HG03354 (cell line): ENCODE measurements at regions not wholly inside any gene's neighbourhood (a gene's known extent, or its start where the extent isn't known, plus 50 kb on each side); places are given as distances from the start of the nearest gene placed in this dataset.

ENCODE experiments used
- ATAC-seq: cut with Tn5 transposase; IDR thresholded peaks from one replicate; pipeline ENCODE4 v1.9.1; 2021; ENCODE audit warnings: mild to moderate bottlenecking; ENCODE audit not compliant: unreplicated experiment, poor library complexity, severe bottlenecking

DNA sequence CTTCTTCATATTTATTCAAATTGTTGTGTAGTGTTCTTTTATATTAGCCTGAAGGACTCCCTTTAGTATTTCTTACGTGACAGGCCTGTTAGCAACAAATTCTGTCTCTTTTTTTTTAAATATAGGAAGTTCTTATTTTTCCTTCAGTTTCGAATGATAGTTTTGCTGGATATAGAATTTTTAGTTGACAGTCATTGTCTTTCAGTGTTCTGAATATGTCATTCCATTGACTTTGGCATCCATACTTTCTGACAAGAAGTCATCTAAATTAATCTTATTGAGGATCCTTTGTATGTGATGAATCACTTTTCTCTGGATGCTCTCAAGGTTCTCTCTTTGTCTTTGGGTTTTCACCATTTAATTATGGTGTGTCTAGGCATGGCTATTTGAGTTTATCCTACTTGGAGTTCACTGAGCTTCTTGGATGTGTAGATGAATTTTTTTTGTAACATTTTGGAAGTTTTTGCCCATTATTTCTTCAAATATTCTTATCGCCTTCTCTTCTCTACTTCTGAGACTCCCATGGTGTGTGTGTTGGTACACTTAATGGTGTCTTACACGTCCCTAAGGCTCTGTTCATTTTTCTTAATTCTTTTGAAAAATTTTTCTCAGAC is 82.5 kb upstream of the GTSF1L start:
- no peak for ATAC-seq

DNA sequence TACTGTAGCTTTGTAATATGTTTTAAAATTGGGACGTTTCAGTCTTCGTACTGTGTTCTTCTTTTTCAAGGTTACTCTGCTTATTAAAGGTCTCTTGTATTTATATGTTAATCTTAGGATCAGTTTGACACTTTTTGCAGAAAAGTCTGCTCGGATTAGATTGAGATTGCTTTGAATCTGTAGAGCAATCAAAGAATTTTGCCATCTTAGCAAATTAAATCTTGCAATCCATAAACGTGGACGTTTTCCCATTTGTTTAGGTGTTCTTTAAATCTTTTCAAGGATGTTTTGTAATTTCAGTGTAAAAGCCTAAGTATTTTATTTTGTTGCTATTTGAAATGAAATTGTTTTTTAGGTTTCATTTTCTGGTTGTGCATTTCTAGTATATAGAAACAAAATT is 78.0 kb upstream of the GTSF1L start:
- no peak for ATAC-seq

- ATAC-seq = no peak
Measured at GRCh38 chr20:43803276-43803675, 76.5 kb upstream of the GTSF1L start.

DNA sequence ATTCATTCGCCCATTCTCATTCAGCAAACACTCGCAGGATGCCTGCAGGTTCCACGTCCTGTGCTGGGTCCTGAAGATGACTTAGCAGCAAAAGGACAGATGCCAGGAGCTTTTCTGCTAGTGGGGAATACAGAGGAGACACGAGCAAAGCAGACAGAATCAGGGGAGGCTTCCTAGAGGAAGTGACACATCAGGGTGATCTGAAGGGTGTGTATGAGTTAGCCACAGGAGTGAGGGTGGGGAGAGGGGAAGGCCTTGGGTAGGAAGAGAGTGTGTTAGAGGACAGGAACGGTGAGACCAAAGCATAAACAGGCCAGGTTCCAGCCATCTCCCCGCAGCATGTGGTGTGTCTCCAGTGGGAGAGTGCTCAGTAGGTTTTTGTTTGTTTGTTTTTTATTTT is 73.4 kb upstream of the GTSF1L start:
- no peak for ATAC-seq

DNA sequence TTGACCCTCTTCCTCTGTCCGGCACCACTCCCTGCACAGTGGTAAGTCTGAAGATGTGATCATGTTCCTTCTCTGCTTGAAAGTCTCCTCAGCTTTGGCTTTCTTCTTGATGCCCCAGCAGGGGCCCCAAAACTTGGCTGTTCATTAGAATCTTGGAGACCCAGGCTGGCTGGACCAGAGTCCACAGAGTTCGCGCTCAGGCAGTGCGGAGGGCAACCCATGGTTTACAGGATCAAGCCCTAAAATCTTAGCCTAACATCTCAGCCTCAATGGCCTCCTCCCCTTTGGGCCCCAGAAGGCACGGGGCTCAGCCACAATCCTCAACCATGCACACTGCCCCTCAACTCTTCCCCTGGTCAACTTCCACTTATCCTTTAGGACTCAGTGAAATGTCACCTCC is 72.9 kb upstream of the GTSF1L start:
- no peak for ATAC-seq

DNA sequence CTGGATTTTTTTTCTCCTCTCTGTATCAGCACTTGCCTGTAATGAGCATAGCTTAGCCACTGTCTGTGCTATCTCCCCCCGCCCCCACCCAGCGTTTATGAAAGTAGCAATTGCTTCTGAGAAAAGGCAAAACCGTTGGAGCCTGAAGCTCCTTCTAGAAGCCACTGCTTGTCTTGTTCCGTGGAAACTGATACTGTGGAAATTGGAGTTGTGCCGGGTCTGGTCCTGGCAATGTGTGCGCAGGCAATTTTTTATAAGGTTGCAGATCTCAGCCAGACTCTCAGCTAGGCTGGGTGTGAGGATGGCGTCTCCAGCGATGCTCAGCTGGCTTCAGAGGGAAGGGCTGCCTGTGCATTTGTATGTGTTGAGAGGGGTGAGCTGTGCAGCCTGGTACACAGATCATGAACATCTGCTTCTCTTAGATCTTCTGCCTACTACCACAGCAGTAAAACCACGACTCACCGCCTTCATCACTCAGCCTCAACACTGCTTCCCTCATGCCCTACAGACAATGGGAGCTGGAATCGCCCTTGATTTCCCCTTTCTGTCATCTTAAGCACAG is 72.4 kb upstream of the GTSF1L start:
- peak; percentile 54 for ATAC-seq

GRCh38 chr20:43798291-43799149 is 71.7 kb upstream of the GTSF1L start:
- no peak for ATAC-seq

GRCh38 chr20:43794326-43794725 is 67.5 kb upstream of the GTSF1L start:
- no peak for ATAC-seq

- ATAC-seq = no peak
Measured at GRCh38 chr20:43789593-43789992, 62.8 kb upstream of the GTSF1L start.

- no peak for ATAC-seq
Measured at GRCh38 chr20:43787937-43788336, 61.1 kb upstream of the GTSF1L start.

DNA sequence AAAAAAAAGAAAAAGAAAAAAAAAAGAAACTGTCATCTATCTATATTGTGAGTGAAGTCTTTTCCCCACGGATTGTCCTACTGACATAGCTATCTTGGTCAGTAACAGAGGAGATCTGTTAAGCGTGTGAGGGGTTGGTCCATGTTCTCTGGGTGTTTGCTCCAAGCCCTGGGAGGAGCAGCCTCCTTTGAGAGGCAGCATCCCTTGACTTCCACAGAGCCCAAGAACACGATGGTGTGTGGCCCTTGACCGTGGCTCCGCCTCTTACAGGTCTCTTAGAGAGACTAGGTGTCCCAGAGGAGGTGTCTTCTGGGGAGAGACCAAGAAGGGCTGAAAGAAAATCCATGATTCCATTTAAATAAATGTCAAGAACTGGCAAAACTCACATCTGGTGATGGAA is 60.1 kb upstream of the GTSF1L start:
- ATAC-seq = no peak

GRCh38 chr20:43781215-43781614 is 54.4 kb upstream of the GTSF1L start:
- ATAC-seq = no peak

GRCh38 chr20:43778375-43778774 is 51.6 kb upstream of the GTSF1L start:
- ATAC-seq = no peak

- no peak for ATAC-seq
Measured at GRCh38 chr20:43776691-43777090, 49.9 kb upstream of the GTSF1L start.
